ENCODE measurements at regions not wholly inside any gene's neighbourhood (a gene's known extent, or its start where the extent isn't known, plus 50 kb on each side); places are given as distances from the start of the nearest gene placed in this dataset.
A peak's percentile ranks its signal among the peaks of the same experiment; 100 is the strongest.
"Not testable (repeated sequence)": the region's sequence is repeated elsewhere in the genome, so short reads cannot be mapped to it uniquely, and the experiment has no call there.

GRCh38 chr16:22683730-22684573, 130.0 kb upstream of the HS3ST2 start:
- ATAC-seq (no peak), DNase-seq (no peak)
- peaks cover 2% of the 10 kb centered on the region for H3K9me3 Mint-ChIP-seq (ENCODE audit: low read depth)
- H3K4me3 Mint-ChIP-seq: no peak overlapping the region
- no peak overlapping the region for H3K27ac Mint-ChIP-seq
- CTCF ChIA-PET: interaction anchor here (2.8 kb wide), 1 partner anchor 1496 kb away, joined by 8 read pairs; no protein-coding TSS in a partner anchor
- no peaks in the 10 kb centered on the region for H3K36me3 Mint-ChIP-seq
- peaks cover 4% of the 10 kb centered on the region for H3K4me1 Mint-ChIP-seq
- H3K27me3 Mint-ChIP-seq: peaks cover 3% of the 10 kb centered on the region

- Mint-ChIP-seq H3K36me3 (no peaks in the 10 kb centered on the region), H3K4me1 (peaks cover 4% of the 10 kb centered on the region), H3K27me3 (peaks cover 3% of the 10 kb centered on the region), H3K9me3 (ENCODE audit: low read depth) (peaks cover 2% of the 10 kb centered on the region), H3K27ac (no peak overlapping the region), H3K4me3 (no peak overlapping the region)
- CTCF ChIA-PET: interaction anchor here (2.8 kb wide), 1 partner anchor 1497 kb away, joined by 8 read pairs; no protein-coding TSS in a partner anchor
- ATAC-seq (peak; percentile 42), DNase-seq (no peak)
These were observed 129.1 kb upstream of the HS3ST2 start for GRCh38 chr16:22684574-22685458.

GRCh38 chr16:22685459-22685830, 128.5 kb upstream of the HS3ST2 start:
- Mint-ChIP-seq H3K4me3 (no peak overlapping the region), H3K36me3 (no peaks in the 10 kb centered on the region), H3K4me1 (peaks cover 4% of the 10 kb centered on the region), H3K27me3 (peaks cover 3% of the 10 kb centered on the region), H3K27ac (no peak overlapping the region), H3K9me3 (ENCODE audit: low read depth) (peaks cover 2% of the 10 kb centered on the region)
- no peak for DNase-seq
- CTCF ChIA-PET: no interaction called here
- no peak for ATAC-seq

GRCh38 chr16:22687031-22687530, 126.9 kb upstream of the HS3ST2 start:
- peaks cover 4% of the 10 kb centered on the region for H3K4me1 Mint-ChIP-seq
- H3K9me3 Mint-ChIP-seq (ENCODE audit: low read depth): peaks cover 2% of the 10 kb centered on the region
- no peak for DNase-seq
- H3K36me3 Mint-ChIP-seq: no peaks in the 10 kb centered on the region
- CTCF ChIA-PET: interaction anchor here (1.0 kb wide), 1 partner anchor 9 kb away, joined by 3 read pairs; no protein-coding TSS in a partner anchor
- H3K4me3 Mint-ChIP-seq: no peak overlapping the region
- no peak overlapping the region for H3K27ac Mint-ChIP-seq
- ATAC-seq: no peak
- H3K27me3 Mint-ChIP-seq: no peaks in the 10 kb centered on the region

- peaks cover 2% of the 10 kb centered on the region for H3K9me3 Mint-ChIP-seq (ENCODE audit: low read depth)
- CTCF ChIA-PET: no interaction called here
These were observed 125.5 kb upstream of the HS3ST2 start for GRCh38 chr16:22688463-22688862.

GRCh38 chr16:22688930-22689329, 125.0 kb upstream of the HS3ST2 start:
- DNase-seq (no peak), ATAC-seq (no peak)
- Mint-ChIP-seq H3K36me3 (no peaks in the 10 kb centered on the region), H3K27me3 (no peaks in the 10 kb centered on the region), H3K4me3 (no peak overlapping the region), H3K4me1 (peaks cover 4% of the 10 kb centered on the region), H3K27ac (no peak overlapping the region), H3K9me3 (ENCODE audit: low read depth) (peaks cover 2% of the 10 kb centered on the region)
- CTCF ChIA-PET: no interaction called here

More at GRCh38 chr16:22688463-22688862, 125.5 kb upstream of the HS3ST2 start:
- Mint-ChIP-seq H3K4me1 (peaks cover 4% of the 10 kb centered on the region), H3K36me3 (no peaks in the 10 kb centered on the region), H3K4me3 (no peak overlapping the region), H3K27ac (no peak overlapping the region), H3K27me3 (no peaks in the 10 kb centered on the region)
- no peak for DNase-seq
- no peak for ATAC-seq

- no peak overlapping the region for H3K27ac Mint-ChIP-seq
- CTCF ChIA-PET: interaction anchor here (1.7 kb wide), 1 partner anchor 8 kb away, joined by 5 read pairs; no protein-coding TSS in a partner anchor
These were observed 122.6 kb upstream of the HS3ST2 start for GRCh38 chr16:22691335-22691734.

GRCh38 chr16:22692034-22692433, 121.9 kb upstream of the HS3ST2 start:
- CTCF ChIA-PET: interaction anchor here (1.7 kb wide), 1 partner anchor 9 kb away, joined by 5 read pairs; no protein-coding TSS in a partner anchor
- H3K36me3 Mint-ChIP-seq: no peaks in the 10 kb centered on the region
- peaks cover 2% of the 10 kb centered on the region for H3K27me3 Mint-ChIP-seq
- H3K4me1 Mint-ChIP-seq: no peaks in the 10 kb centered on the region
- no peak overlapping the region for H3K27ac Mint-ChIP-seq
- ATAC-seq (no peak), DNase-seq (no peak)
- no peak overlapping the region for H3K4me3 Mint-ChIP-seq
- H3K9me3 Mint-ChIP-seq (ENCODE audit: low read depth): no peaks in the 10 kb centered on the region

More at GRCh38 chr16:22691335-22691734, 122.6 kb upstream of the HS3ST2 start:
- H3K4me3 Mint-ChIP-seq: no peak overlapping the region
- no peaks in the 10 kb centered on the region for H3K36me3 Mint-ChIP-seq
- no peak for DNase-seq
- no peaks in the 10 kb centered on the region for H3K9me3 Mint-ChIP-seq (ENCODE audit: low read depth)
- no peak for ATAC-seq
- H3K27me3 Mint-ChIP-seq: peaks cover under 1% of the 10 kb centered on the region
- H3K4me1 Mint-ChIP-seq: no peaks in the 10 kb centered on the region

GRCh38 chr16:22692916-22693637, 120.9 kb upstream of the HS3ST2 start:
- peaks cover 2% of the 10 kb centered on the region for H3K27me3 Mint-ChIP-seq
- no peaks in the 10 kb centered on the region for H3K9me3 Mint-ChIP-seq (ENCODE audit: low read depth)
- CTCF ChIA-PET: interaction anchor here (1.7 kb wide), 1 partner anchor 10 kb away, joined by 5 read pairs; no protein-coding TSS in a partner anchor

GRCh38 chr16:22693638-22694340, 120.2 kb upstream of the HS3ST2 start:
- Mint-ChIP-seq H3K4me3 (no peak overlapping the region), H3K27ac (no peak overlapping the region), H3K9me3 (ENCODE audit: low read depth) (no peaks in the 10 kb centered on the region), H3K27me3 (peaks cover 2% of the 10 kb centered on the region), H3K36me3 (no peaks in the 10 kb centered on the region), H3K4me1 (no peaks in the 10 kb centered on the region)
- ATAC-seq: no peak
- DNase-seq: no peak
- CTCF ChIA-PET: no interaction called here

More at GRCh38 chr16:22692916-22693637, 120.9 kb upstream of the HS3ST2 start:
- Mint-ChIP-seq H3K36me3 (no peaks in the 10 kb centered on the region), H3K27ac (no peak overlapping the region), H3K4me3 (no peak overlapping the region), H3K4me1 (no peaks in the 10 kb centered on the region)
- DNase-seq (no peak), ATAC-seq (no peak)

GRCh38 chr16:22694887-22695382, 119.0 kb upstream of the HS3ST2 start:
- ATAC-seq: no peak
- CTCF ChIA-PET: no interaction called here
- no peaks in the 10 kb centered on the region for H3K9me3 Mint-ChIP-seq (ENCODE audit: low read depth)
- H3K27me3 Mint-ChIP-seq: peaks cover 2% of the 10 kb centered on the region
- H3K27ac Mint-ChIP-seq: no peak overlapping the region
- no peaks in the 10 kb centered on the region for H3K4me1 Mint-ChIP-seq
- DNase-seq: no peak
- H3K36me3 Mint-ChIP-seq: no peaks in the 10 kb centered on the region
- H3K4me3 Mint-ChIP-seq: no peak overlapping the region

GRCh38 chr16:22695773-22696172, 118.2 kb upstream of the HS3ST2 start:
- not testable (repeated sequence) for DNase-seq; H3K27me3 Mint-ChIP-seq; ATAC-seq; H3K27ac Mint-ChIP-seq; H3K9me3 Mint-ChIP-seq (ENCODE audit: low read depth); H3K36me3 Mint-ChIP-seq; H3K4me3 Mint-ChIP-seq; H3K4me1 Mint-ChIP-seq
- CTCF ChIA-PET: interaction anchor here (0.8 kb wide), 1 partner anchor 26 kb away, joined by 3 read pairs; no protein-coding TSS in a partner anchor

Data from activated CD8-positive, alpha-beta memory T cell treated with anti-CD3 and anti-CD28 coated beads, Interleukin-2, amount 10 ng/mL, durations not matched to agents 7 days and 5 days (primary cell).